SU-DHL-6 (cell line): ENCODE measurements at regions not wholly inside any gene's neighbourhood (a gene's known extent, or its start where the extent isn't known, plus 50 kb on each side); places are given as distances from the start of the nearest gene placed in this dataset.
"Not testable (repeated sequence)": the region's sequence is repeated elsewhere in the genome, so short reads cannot be mapped to it uniquely, and the experiment has no call there.

Experiments
- H2AFZ ChIP-seq: fragments of 200-600 bp; sonication (generic); 2 replicates; pipeline ENCODE4 v1.6.1; 2014; ENCODE audit warnings: low read depth, mild to moderate bottlenecking, moderate library complexity, mixed read lengths, antibody characterized with exemption, low read length; ENCODE audit not compliant: severe bottlenecking
- H3F3A ChIP-seq: fragments of 200-600 bp; shearing (Covaris generic); 2 replicates; pipeline ENCODE4 v1.6.0; 2016; ENCODE audit warnings: antibody characterized with exemption, mild to moderate bottlenecking; ENCODE audit not compliant: insufficient read depth
- H3K27ac ChIP-seq: fragments of 200-600 bp; sonication (generic); 2 replicates; pipeline ENCODE4 v1.5.1; 2016; ENCODE audit warnings: low read depth, mild to moderate bottlenecking, low read length, moderate library complexity, mixed read lengths
- H3K27me3 ChIP-seq: fragments of 200-600 bp; sonication (generic), shearing (Covaris generic); 2 replicates; pipeline ENCODE4 v1.6.0; 2014; ENCODE audit warnings: mild to moderate bottlenecking, low read length
- H3K36me3 ChIP-seq: fragments of 200-600 bp; sonication (generic); 2 replicates; pipeline ENCODE4 v1.6.1; 2014; ENCODE audit warnings: mild to moderate bottlenecking, low read length, mixed read lengths
- H3K4me2 ChIP-seq: fragments of 300-600, 200-600 bp; shearing (Covaris generic), sonication (generic); 2 replicates; pipeline ENCODE4 v1.6.0; 2014; ENCODE audit warnings: low read length, low read depth, mild to moderate bottlenecking; ENCODE audit not compliant: poor library complexity, severe bottlenecking
- H3K4me3 ChIP-seq: fragments of 200-600 bp; sonication (generic); 2 replicates; pipeline ENCODE4 v1.5.1; 2014; ENCODE audit warnings: antibody characterized with exemption, low read length, mild to moderate bottlenecking, mixed read lengths; ENCODE audit not compliant: insufficient read depth, poor library complexity, severe bottlenecking
- H3K79me2 ChIP-seq: fragments of 200-600 bp; sonication (generic); 2 replicates; pipeline ENCODE4 v1.6.1; 2014; ENCODE audit warnings: mild to moderate bottlenecking, low read length, moderate library complexity; ENCODE audit not compliant: insufficient read depth
- H3K9ac ChIP-seq: fragments of 200-600 bp; sonication (generic); 2 replicates; pipeline ENCODE4 v1.7.0; 2014; ENCODE audit warnings: mild to moderate bottlenecking, low read length
- H3K9me2 ChIP-seq: fragments of 200-600 bp; sonication (generic); replicated peaks from 2 replicates; pipeline ENCODE4 v1.6.1; 2014; ENCODE audit warnings: low read length; ENCODE audit not compliant: insufficient read depth
- H3K9me3 ChIP-seq: fragments of 200-600 bp; sonication (generic); 2 replicates; pipeline ENCODE4 v1.6.1; 2014; ENCODE audit warnings: low read length, mixed read lengths; ENCODE audit not compliant: insufficient read depth
- H4K20me1 ChIP-seq: fragments of 200-600 bp; sonication (generic); 2 replicates; pipeline ENCODE4 v1.6.1; 2014; ENCODE audit warnings: low read depth, mild to moderate bottlenecking, antibody characterized with exemption, low read length, moderate library complexity, mixed read lengths
- CTCF ChIP-seq: fragments of 200-600 bp; sonication (generic); IDR thresholded peaks from one replicate; pipeline ENCODE4 v1.5.1; 2017; ENCODE audit warnings: antibody characterized with exemption, mild to moderate bottlenecking, low read length, moderate library complexity; ENCODE audit not compliant: insufficient read depth, poor library complexity, severe bottlenecking
- EZH2phosphoT487 ChIP-seq: fragments of 200-600 bp; sonication (generic), shearing (Covaris generic); conservative IDR thresholded peaks from 2 replicates; pipeline ENCODE4 v1.6.1; 2018; ENCODE audit warnings: mild to moderate bottlenecking, antibody characterized with exemption, low read length, moderate library complexity, mixed read lengths

- TF ChIP-seq EZH2phosphoT487 = no peak
- TF ChIP-seq CTCF = no peak
- Histone ChIP-seq H3K27ac (no peak overlapping the region), H3K36me3 (no peaks in the 10 kb centered on the region), H3K27me3 (no peaks in the 10 kb centered on the region), H3K9ac (no peak overlapping the region), H3F3A (no peaks in the 10 kb centered on the region), H2AFZ (no peak overlapping the region), H3K4me2 (no peak overlapping the region), H3K9me3 (no peaks in the 10 kb centered on the region), H3K9me2 (no peaks in the 10 kb centered on the region), H3K4me3 (no peak overlapping the region), H3K79me2 (no peaks in the 10 kb centered on the region), H4K20me1 (no peaks in the 10 kb centered on the region)
These were observed 442.7 kb downstream of the EPHA5 start for GRCh38 chr4:65227628-65228027.

GRCh38 chr4:65223601-65224000 is 446.7 kb downstream of the EPHA5 start:
- Histone ChIP-seq H4K20me1 (no peaks in the 10 kb centered on the region), H3K4me2 (no peak overlapping the region), H3K9me2 (no peaks in the 10 kb centered on the region), H3K27ac (no peak overlapping the region), H3K9ac (no peak overlapping the region), H2AFZ (no peak overlapping the region), H3K9me3 (no peaks in the 10 kb centered on the region), H3K4me3 (no peak overlapping the region), H3K27me3 (no peaks in the 10 kb centered on the region), H3K36me3 (no peaks in the 10 kb centered on the region), H3F3A (no peaks in the 10 kb centered on the region), H3K79me2 (no peaks in the 10 kb centered on the region)
- TF ChIP-seq CTCF (no peak), EZH2phosphoT487 (no peak)

GRCh38 chr4:65223074-65223473 is 447.2 kb downstream of the EPHA5 start:
- H3K9ac ChIP-seq, H3K27ac ChIP-seq, H3K9me2 ChIP-seq, H3K36me3 ChIP-seq, H3K27me3 ChIP-seq, H3F3A ChIP-seq, H3K4me2 ChIP-seq, H3K4me3 ChIP-seq, H3K9me3 ChIP-seq, H3K79me2 ChIP-seq, H4K20me1 ChIP-seq, H2AFZ ChIP-seq: not testable (repeated sequence)

GRCh38 chr4:65217179-65217578 is 453.1 kb downstream of the EPHA5 start:
- H3K4me3 ChIP-seq = no peak overlapping the region
- no peak overlapping the region for H3K9ac ChIP-seq
- H3K36me3 ChIP-seq = no peaks in the 10 kb centered on the region
- TF ChIP-seq CTCF = no peak
- no peak for TF ChIP-seq EZH2phosphoT487
- no peak overlapping the region for H2AFZ ChIP-seq
- H3K4me2 ChIP-seq = no peak overlapping the region
- H3K9me3 ChIP-seq = no peaks in the 10 kb centered on the region
- H3K27me3 ChIP-seq = no peaks in the 10 kb centered on the region
- H3K9me2 ChIP-seq = no peaks in the 10 kb centered on the region
- H3K79me2 ChIP-seq = no peaks in the 10 kb centered on the region
- H3K27ac ChIP-seq = no peak overlapping the region
- no peaks in the 10 kb centered on the region for H3F3A ChIP-seq
- H4K20me1 ChIP-seq = no peaks in the 10 kb centered on the region
